Adrenal gland (tissue), 5 donors: ENCODE measurements at regions not wholly inside any gene's neighbourhood (a gene's known extent, or its start where the extent isn't known, plus 50 kb on each side); places are given as distances from the start of the nearest gene placed in this dataset.
"Not testable (repeated sequence)": the region's sequence is repeated elsewhere in the genome, so short reads cannot be mapped to it uniquely, and the experiment has no call there.

Experiments
- POLR2A ChIP-seq, 2 donors: fragments of 450-650 bp; IDR thresholded peaks; one replicate each; pipeline ENCODE4 v1.6.1; 2017; ENCODE audit warnings: antibody characterized with exemption in 2 of 2, mild to moderate bottlenecking in 2 of 2, moderate library complexity in 1 of 2
- TF ChIP-seq, protein P1 (sequence below), 6 experiments: fragments of 450-650 bp in 4 of 6; fragments of 200-600 bp in 2 of 6; sonication (generic) in 1 of 6; IDR thresholded peaks; 1 replicate in 5 of 6; 2 replicates in 1 of 6; pipeline versions ENCODE4 v1.5.1 to v1.8.0; 2016 to 2021; ENCODE audit warnings: antibody characterized with exemption in 6 of 6, mild to moderate bottlenecking in 2 of 6, moderate library complexity in 1 of 6
- donor health status: DM: no; HTN: no; CAD: no.

DNA sequence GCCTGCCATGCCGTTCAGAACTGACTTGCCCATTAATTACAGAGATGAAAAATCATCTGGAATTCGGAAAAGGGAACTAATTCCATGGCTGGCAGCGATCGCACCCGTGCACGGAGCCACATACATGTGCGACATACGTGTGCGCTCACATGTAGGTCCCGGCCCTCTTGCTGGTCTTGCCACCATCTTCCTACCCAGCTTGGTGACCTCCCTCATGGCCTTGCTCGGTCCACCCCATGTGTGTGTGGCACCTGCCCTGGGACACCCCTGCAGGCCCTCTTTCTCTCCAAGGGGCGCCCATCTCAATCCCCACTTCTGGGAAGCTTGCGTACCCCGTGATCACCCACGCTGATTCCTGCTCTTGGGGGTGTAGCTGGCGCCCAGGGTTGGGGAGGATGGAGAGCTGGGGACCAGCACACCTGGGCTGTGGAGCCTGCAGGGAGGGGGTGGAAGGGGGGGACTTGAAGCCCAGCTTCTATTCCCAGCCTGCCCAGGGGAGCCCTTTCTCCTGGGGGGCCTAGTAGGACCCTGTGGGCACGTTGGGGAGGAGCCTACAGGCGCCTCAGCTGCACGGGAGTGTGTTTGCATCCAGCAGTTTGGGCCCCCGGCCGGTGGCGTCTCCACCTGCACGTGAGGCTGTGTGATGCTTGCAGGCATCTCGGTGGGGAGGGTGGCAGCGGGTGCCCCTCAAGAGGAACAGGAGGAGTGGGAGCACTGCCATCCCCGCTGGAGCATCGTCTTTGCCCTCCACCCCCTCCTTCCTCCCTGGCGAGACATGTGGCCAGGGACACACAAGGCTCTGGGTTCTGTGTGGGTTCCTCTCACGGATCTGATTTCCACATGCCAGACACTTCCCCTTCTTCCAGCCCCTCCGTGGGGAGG lies 112.6 kb downstream of the CRLF3 start:
- not testable (repeated sequence) for TF ChIP-seq POLR2A (IDR thresholded peaks at IDR 0.05)
- TF ChIP-seq, protein P1, sequence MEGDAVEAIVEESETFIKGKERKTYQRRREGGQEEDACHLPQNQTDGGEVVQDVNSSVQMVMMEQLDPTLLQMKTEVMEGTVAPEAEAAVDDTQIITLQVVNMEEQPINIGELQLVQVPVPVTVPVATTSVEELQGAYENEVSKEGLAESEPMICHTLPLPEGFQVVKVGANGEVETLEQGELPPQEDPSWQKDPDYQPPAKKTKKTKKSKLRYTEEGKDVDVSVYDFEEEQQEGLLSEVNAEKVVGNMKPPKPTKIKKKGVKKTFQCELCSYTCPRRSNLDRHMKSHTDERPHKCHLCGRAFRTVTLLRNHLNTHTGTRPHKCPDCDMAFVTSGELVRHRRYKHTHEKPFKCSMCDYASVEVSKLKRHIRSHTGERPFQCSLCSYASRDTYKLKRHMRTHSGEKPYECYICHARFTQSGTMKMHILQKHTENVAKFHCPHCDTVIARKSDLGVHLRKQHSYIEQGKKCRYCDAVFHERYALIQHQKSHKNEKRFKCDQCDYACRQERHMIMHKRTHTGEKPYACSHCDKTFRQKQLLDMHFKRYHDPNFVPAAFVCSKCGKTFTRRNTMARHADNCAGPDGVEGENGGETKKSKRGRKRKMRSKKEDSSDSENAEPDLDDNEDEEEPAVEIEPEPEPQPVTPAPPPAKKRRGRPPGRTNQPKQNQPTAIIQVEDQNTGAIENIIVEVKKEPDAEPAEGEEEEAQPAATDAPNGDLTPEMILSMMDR (IDR thresholded peaks at IDR 0.05), result not testable (repeated sequence)
